Activated T-helper 17 cell treated with anti-CD3 and anti-CD28 coated beads, Interleukin-2, amount 50 U/mL, for 72 hours (primary cell): ENCODE measurements at regions not wholly inside any gene's neighbourhood (a gene's known extent, or its start where the extent isn't known, plus 50 kb on each side); places are given as distances from the start of the nearest gene placed in this dataset.

Experiments
- ATAC-seq: fragments of 150-1000 bp; cut with Tn5 transposase; replicated peaks from 2 replicates; pipeline ENCODE4 v1.10.0; 2021; ENCODE audit warnings: mild to moderate bottlenecking, moderate library complexity
- H3K27ac Mint-ChIP-seq: one replicate; pipeline ENCODE4 v1.8.0; 2022; ENCODE audit warnings: mixed read lengths
- H3K27me3 Mint-ChIP-seq: one replicate; pipeline ENCODE4 v1.8.0; 2022; ENCODE audit warnings: mixed read lengths
- H3K36me3 Mint-ChIP-seq: one replicate; pipeline ENCODE4 v1.8.0; 2022; ENCODE audit warnings: low read depth, mild to moderate bottlenecking, mixed read lengths
- H3K4me1 Mint-ChIP-seq: one replicate; pipeline ENCODE4 v1.8.0; 2022; ENCODE audit warnings: mixed read lengths
- H3K4me3 Mint-ChIP-seq: one replicate; pipeline ENCODE4 v1.8.0; 2022; ENCODE audit warnings: mild to moderate bottlenecking, mixed read lengths
- H3K9me3 Mint-ChIP-seq: one replicate; pipeline ENCODE4 v1.8.0; 2022; ENCODE audit warnings: mixed read lengths

DNA sequence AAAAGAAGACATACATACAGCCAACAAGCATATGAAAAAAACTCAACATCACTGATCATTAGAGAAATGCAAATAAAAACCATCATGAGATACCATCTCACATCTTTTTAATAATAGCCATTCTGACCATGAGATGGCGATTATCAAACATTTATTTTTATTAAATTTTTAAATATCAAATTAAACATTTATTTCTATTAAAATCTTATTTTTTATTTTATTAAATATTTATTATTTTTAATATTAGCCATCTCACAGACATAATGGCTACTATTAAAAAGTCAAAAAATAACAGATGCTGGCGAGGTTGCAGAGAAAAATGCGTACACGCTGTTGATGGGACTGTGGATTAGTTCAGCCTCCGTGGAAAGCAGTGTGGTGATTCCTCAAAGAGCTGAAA is 264.8 kb upstream of the TENM4 start:
- Mint-ChIP-seq H3K9me3 (peaks cover 19% of the 10 kb centered on the region), H3K4me1 (no peaks in the 10 kb centered on the region), H3K27me3 (no peaks in the 10 kb centered on the region), H3K36me3 (no peaks in the 10 kb centered on the region), H3K4me3 (no peak overlapping the region), H3K27ac (no peak overlapping the region)
- no peak for ATAC-seq

DNA sequence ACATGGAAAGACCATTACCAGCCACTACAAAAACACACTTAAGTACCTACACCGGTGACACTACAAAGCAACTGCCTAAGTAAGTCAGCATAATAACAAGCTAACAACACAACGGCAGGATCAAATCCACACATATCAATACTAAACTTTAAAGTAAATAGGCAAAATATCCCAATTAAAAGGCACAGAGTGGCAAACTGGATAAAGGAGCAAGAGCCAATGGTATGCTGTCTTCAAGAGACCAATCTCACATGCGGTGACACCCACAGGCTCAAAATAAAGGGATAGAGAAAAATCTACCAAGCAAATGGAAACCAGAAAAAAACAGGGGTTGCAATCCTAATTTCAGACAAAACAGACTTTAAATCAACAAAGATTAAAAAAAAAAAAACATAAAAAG is 261.5 kb upstream of the TENM4 start:
- Mint-ChIP-seq H3K9me3 (peaks cover 20% of the 10 kb centered on the region), H3K4me1 (no peaks in the 10 kb centered on the region), H3K36me3 (no peaks in the 10 kb centered on the region), H3K27ac (no peak overlapping the region), H3K4me3 (no peak overlapping the region), H3K27me3 (no peaks in the 10 kb centered on the region)
- no peak for ATAC-seq

DNA sequence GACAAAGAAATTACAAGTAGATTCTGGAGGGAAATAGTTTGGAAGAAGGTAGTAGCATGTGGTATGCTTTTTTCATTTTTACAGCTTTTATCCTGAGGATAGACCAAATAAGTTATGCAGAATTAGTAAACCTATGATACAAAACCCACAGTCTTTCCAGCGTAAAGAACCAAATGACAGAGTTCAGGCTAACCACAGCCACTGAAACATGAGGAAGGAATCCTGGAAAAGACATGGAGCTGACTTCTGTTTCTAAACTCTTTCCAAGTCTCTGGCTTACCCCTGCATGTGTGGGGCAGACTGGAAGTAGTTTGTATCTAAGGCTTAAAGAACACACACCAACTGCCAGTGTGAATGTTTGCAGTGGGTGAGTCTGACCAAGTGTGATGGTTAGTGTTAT is 258.4 kb upstream of the TENM4 start:
- no peak overlapping the region for H3K4me3 Mint-ChIP-seq
- no peaks in the 10 kb centered on the region for H3K36me3 Mint-ChIP-seq
- H3K27ac Mint-ChIP-seq, result no peak overlapping the region
- no peaks in the 10 kb centered on the region for H3K27me3 Mint-ChIP-seq
- no peak for ATAC-seq
- no peaks in the 10 kb centered on the region for H3K4me1 Mint-ChIP-seq
- peaks cover 16% of the 10 kb centered on the region for H3K9me3 Mint-ChIP-seq

DNA sequence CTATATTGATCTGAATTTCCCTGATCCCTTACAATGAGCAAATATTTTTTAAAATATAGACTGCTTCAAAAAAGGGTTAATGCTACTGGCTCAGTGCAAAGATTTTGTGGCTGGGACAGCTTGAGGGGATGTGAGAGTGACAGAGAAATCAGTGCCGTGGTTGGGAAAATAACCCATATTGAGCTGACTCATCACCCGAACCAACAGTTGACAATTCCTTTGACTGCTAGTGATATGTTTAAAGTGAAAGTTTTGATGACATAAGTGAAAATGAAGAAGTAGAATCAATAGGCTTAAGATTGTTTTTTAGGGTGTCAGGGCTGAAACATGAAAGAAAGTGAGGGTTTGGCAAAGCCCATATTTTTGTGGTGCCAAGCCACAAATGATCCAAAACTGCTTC is 257.1 kb upstream of the TENM4 start:
- no peak overlapping the region for H3K4me3 Mint-ChIP-seq
- peaks cover 10% of the 10 kb centered on the region for H3K9me3 Mint-ChIP-seq
- H3K27me3 Mint-ChIP-seq, result no peaks in the 10 kb centered on the region
- no peaks in the 10 kb centered on the region for H3K4me1 Mint-ChIP-seq
- no peaks in the 10 kb centered on the region for H3K36me3 Mint-ChIP-seq
- no peak overlapping the region for H3K27ac Mint-ChIP-seq
- ATAC-seq, result no peak

DNA sequence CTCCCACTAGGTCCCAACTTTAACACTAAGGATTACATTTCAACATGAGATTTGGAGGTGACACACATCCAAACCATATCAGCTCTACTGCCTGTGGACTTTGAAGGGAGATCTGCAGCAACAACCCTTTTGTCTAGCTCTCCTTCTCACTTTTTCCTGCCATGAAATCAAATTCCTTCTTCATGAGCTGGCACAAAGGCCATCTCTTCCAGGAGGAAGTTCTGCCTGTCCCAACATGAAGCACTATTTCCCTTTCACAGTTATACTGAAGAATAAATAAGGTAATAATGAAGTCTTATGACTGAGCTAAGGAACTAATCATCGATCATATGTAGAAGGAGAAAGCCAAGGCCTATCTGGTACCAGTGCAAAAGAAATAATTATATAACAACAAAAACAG is 253.5 kb upstream of the TENM4 start:
- no peak for ATAC-seq
- Mint-ChIP-seq H3K27ac (no peak overlapping the region), H3K36me3 (no peaks in the 10 kb centered on the region), H3K9me3 (peaks cover 7% of the 10 kb centered on the region), H3K4me1 (no peaks in the 10 kb centered on the region), H3K4me3 (no peak overlapping the region), H3K27me3 (no peaks in the 10 kb centered on the region)

DNA sequence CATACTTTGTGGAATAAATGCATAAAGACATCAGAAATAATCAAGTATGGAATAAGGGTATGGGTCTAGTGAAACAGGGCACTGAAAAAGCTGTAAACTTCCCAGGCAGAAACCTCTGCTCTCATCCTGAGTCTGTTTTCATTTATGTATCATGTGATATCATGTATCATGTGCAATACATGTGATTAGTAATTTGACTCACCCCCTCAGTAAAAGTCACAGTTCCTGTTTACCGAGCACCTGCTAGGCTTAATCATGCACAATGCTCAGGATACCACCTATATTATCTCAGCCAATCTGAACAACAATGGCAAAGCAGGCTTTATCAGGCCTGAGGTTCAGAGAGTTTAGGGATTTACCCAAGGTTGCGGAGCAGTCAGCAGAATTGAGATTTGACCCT is 250.6 kb upstream of the TENM4 start:
- Mint-ChIP-seq H3K36me3 (no peaks in the 10 kb centered on the region), H3K4me3 (no peak overlapping the region), H3K27ac (no peak overlapping the region), H3K9me3 (peaks cover 12% of the 10 kb centered on the region), H3K27me3 (no peaks in the 10 kb centered on the region), H3K4me1 (no peaks in the 10 kb centered on the region)
- ATAC-seq, result no peak

DNA sequence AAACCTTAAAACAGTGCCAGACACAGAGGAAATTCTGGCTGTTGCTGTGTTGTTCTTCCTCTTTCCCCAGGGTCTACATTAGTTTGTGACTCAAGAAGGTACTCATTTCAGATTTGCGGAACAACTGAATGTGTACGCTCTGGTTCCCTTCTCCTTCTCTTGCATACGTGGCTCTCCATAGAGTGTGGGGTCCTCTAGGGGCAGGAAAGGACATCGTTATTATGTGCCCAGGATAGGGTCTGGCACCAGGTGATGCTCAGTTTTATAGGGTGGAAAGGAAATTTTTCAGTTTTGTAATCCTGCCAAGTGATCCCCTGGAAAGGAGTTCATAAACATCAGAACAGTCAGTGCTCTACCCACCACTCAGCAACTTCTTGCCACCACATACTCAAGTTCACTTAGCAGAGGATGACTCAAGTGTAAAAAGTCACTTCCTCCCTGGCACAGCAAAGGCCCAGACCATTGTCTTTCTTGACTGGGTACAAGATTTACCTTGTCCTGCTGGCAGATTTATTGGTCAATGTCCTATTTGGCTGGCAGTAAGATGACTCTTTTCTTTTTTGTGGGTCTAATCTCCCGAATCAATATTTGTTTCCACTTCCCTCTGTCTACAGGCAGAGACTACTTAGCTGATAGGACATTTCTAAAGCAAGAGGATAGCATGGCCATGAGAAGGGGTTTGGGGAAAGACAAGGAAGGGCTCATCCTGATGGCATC is 246.0 kb upstream of the TENM4 start:
- ATAC-seq, result no peak
- H3K27ac Mint-ChIP-seq, result no peak overlapping the region
- H3K27me3 Mint-ChIP-seq, result peaks cover 6% of the 10 kb centered on the region
- H3K36me3 Mint-ChIP-seq, result no peaks in the 10 kb centered on the region
- no peak overlapping the region for H3K4me3 Mint-ChIP-seq
- H3K4me1 Mint-ChIP-seq, result no peaks in the 10 kb centered on the region
- peaks cover 17% of the 10 kb centered on the region for H3K9me3 Mint-ChIP-seq

DNA sequence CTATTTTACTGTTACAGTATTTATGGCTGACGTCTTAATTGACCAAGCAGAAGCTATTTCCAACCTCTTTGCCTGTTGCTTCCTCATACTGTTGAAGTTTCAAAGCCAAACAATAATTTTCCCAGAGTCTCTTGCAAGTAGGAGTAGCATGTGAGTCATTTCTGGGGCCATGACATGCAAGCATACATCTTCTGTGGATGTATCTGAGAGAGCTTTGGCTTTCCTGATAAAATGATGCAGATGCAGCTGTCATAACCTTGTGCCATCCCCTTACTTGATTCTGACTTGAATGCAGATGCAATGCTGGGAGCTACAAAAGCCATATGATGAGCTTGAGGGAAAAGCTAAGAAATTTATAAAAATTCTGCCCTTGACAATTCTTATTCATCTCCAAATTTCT is 243.1 kb upstream of the TENM4 start:
- Mint-ChIP-seq H3K9me3 (peaks cover 22% of the 10 kb centered on the region), H3K27me3 (peaks cover 6% of the 10 kb centered on the region), H3K36me3 (no peaks in the 10 kb centered on the region), H3K4me3 (no peak overlapping the region), H3K27ac (no peak overlapping the region), H3K4me1 (no peaks in the 10 kb centered on the region)
- ATAC-seq, result no peak

DNA sequence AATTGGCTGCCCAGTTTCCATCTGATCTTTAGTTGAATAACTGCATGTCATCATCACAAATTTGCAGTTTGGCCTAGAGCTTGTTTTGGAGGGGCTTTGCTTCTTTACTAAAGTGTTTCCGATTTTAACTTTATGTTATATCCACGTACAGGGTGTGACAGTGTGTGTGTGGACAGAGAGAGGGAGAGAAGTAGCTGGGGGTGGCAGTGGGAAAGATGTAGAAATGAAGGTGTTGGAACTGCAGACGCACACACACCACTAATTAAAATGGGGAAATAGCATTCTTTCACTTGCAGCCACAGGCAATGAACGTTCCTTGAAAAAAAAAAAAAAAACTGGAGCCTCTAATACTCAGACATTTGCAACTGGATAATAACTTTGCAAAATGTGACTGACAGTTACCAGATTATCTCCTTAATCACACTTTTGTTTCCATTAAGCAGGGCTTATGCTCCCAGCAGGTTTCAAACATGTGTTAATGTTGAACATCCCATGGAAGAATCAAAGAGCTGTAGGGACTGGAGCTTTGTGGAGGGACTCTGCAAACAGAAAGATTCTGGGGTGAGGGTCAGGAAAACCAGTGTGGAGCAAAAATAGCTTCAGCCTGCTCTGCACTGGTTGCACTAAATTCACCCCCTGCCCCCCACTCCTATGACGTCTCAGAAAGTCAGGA is 238.1 kb upstream of the TENM4 start:
- H3K4me1 Mint-ChIP-seq, result no peaks in the 10 kb centered on the region
- H3K27me3 Mint-ChIP-seq, result no peaks in the 10 kb centered on the region
- H3K36me3 Mint-ChIP-seq, result no peaks in the 10 kb centered on the region
- no peak overlapping the region for H3K27ac Mint-ChIP-seq
- no peak overlapping the region for H3K4me3 Mint-ChIP-seq
- H3K9me3 Mint-ChIP-seq, result peaks cover 20% of the 10 kb centered on the region
- no peak for ATAC-seq

DNA sequence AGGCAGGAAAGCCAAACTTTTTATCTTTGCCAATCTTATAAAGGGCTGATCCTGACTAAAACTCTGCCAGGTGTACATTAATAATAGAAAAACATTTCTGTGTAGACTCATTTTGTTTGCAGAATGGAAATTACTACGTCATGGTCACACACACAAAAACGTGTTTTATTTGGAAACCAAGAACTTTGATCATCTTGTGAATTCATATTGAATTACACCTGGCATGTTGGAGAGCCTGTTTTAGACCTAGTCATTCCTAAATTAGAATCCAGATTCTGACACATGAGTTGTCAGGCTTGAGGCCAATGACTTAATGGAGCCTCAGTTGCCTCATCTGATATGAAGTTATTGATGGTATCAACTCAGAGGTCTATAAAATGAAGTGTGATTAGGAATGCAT is 235.6 kb upstream of the TENM4 start:
- Mint-ChIP-seq H3K9me3 (peaks cover 25% of the 10 kb centered on the region), H3K4me3 (no peak overlapping the region), H3K4me1 (no peaks in the 10 kb centered on the region), H3K36me3 (no peaks in the 10 kb centered on the region), H3K27ac (no peak overlapping the region), H3K27me3 (no peaks in the 10 kb centered on the region)
- no peak for ATAC-seq

DNA sequence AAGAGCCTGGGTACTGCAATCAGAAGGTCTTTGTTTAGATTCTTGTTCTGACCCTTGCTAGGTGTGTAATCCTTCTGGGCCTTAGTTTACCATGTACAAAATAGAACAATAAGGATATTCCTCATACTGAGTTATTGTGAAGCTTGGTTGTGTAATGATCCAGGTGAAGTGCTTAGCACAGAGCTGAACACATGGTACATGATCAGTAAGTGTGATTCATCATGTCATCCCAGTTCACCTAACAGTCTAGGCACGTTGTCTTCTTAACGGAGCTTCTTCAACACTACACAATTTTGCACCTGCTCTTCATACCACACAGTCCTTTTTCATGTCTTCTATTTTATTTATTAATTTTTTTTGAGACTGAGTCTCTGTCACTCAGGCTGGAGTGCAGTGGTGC is 234.3 kb upstream of the TENM4 start:
- H3K27me3 Mint-ChIP-seq, result no peaks in the 10 kb centered on the region
- peaks cover 18% of the 10 kb centered on the region for H3K9me3 Mint-ChIP-seq
- no peaks in the 10 kb centered on the region for H3K36me3 Mint-ChIP-seq
- H3K4me3 Mint-ChIP-seq, result no peak overlapping the region
- no peak overlapping the region for H3K27ac Mint-ChIP-seq
- ATAC-seq, result no peak
- H3K4me1 Mint-ChIP-seq, result no peaks in the 10 kb centered on the region

DNA sequence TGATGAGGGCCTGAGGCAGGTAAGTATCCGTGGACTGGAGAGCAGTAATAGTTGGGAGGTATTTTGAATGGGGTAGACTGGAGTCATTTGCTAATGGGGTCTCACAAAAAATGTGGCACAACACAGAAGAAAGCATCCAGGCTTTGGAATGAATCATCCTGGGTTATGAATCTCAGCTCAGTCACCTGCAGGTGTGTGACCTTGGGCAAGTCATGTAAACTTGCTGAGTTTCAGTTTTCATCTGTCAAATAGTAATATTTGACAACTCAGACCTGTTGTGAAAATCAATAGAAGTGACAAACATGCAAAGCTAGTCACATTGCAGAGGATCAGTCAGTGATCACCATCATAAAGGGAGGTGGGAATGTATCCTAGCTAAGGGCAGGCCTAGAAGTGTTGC is 232.0 kb upstream of the TENM4 start:
- peaks cover 12% of the 10 kb centered on the region for H3K9me3 Mint-ChIP-seq
- no peak overlapping the region for H3K4me3 Mint-ChIP-seq
- no peak for ATAC-seq
- no peak overlapping the region for H3K27ac Mint-ChIP-seq
- no peaks in the 10 kb centered on the region for H3K27me3 Mint-ChIP-seq
- no peaks in the 10 kb centered on the region for H3K4me1 Mint-ChIP-seq
- no peaks in the 10 kb centered on the region for H3K36me3 Mint-ChIP-seq

DNA sequence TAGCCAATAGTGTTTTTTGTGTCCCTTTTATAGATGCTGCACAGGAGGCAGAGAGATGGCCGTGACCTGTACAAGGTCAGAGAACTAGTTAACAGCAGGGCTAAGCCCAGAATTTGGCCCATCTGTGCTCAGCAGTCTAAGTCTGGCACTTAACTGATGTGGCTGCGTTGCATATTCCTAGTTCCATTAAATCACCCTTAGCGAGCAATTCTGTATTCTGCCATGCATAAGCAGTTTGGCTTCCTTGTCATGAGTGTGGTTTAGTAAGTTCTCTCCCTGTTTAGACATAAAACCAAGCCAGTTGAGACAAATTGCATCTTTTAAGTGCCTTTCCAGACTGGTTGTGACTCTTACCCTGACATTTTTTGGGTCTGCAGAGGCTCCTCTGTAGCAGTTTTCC is 230.6 kb upstream of the TENM4 start:
- Mint-ChIP-seq H3K4me1 (no peaks in the 10 kb centered on the region), H3K9me3 (peaks cover 12% of the 10 kb centered on the region), H3K36me3 (no peaks in the 10 kb centered on the region), H3K27ac (no peak overlapping the region), H3K4me3 (no peak overlapping the region), H3K27me3 (no peaks in the 10 kb centered on the region)
- no peak for ATAC-seq

DNA sequence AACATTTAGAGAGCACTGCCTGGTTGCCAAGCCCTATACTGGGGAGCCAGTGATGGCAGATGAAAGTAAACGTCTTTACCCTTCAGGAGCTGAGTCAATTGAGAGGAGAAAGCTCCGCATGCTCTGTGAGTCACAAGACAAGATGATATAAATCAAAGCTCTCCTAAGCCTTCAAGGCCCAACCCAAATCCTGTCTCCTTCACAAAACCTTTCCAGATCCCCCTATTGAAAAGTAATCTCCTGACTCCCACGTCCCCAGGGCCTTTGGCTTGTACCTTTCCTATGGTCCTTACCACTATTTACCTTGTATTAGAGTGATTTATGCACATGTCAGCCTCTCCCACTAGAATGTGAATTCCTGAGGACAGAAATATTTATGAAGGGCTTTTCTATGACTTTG is 230.1 kb upstream of the TENM4 start:
- Mint-ChIP-seq H3K4me1 (no peaks in the 10 kb centered on the region), H3K27ac (no peak overlapping the region), H3K27me3 (no peaks in the 10 kb centered on the region), H3K9me3 (peaks cover 9% of the 10 kb centered on the region), H3K36me3 (no peaks in the 10 kb centered on the region), H3K4me3 (no peak overlapping the region)
- ATAC-seq, result no peak

DNA sequence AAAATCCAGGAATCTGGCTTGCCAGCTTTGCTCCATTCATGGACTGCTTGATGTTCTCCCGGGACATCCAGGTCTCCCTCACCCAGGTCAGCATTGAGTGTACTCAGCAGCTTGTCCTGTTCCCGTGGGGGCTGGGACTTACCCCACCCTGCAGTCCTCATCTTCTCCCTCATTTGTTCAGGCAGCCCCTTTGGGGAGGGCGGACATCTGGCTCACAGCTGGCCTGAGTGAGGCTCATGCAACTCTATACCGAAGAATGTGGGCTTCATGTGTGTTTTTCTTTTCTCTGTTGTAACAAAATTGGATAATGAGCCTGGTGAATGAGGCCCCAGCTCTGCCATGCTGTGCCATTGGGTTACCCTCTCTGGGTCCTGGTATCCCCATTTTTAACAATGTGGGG is 227.7 kb upstream of the TENM4 start:
- Mint-ChIP-seq H3K4me3 (no peak overlapping the region), H3K9me3 (peaks cover 5% of the 10 kb centered on the region), H3K27me3 (no peaks in the 10 kb centered on the region), H3K27ac (no peak overlapping the region), H3K4me1 (no peaks in the 10 kb centered on the region), H3K36me3 (no peaks in the 10 kb centered on the region)
- no peak for ATAC-seq
